Transverse colon (tissue), 3 donors: ENCODE measurements at regions not wholly inside any gene's neighbourhood (a gene's known extent, or its start where the extent isn't known, plus 50 kb on each side); places are given as distances from the start of the nearest gene placed in this dataset.

Source experiments
- EP300 ChIP-seq: sonication (generic); formaldehyde crosslinking; IDR thresholded peaks from one replicate; pipeline ENCODE4 v1.6.1; 2017; ENCODE audit warnings: antibody characterized with exemption, low read depth
- POLR2A ChIP-seq: fragments of 450-650 bp; IDR thresholded peaks from one replicate; pipeline ENCODE4 v1.6.1; 2016; ENCODE audit warnings: antibody characterized with exemption, mild to moderate bottlenecking, moderate library complexity
- TF ChIP-seq, protein P1 (sequence below), 5 experiments: fragments of 200-600 bp in 3 of 5; fragments of 450-650 bp in 2 of 5; sonication (generic) in 3 of 5; IDR thresholded peaks; 1 replicate in 2 of 5; 2 replicates in 3 of 5; pipeline ENCODE4 v1.5.1; 2016 to 2017; ENCODE audit warnings: antibody characterized with exemption in 5 of 5, inconsistent platforms in 3 of 5, mild to moderate bottlenecking in 2 of 5, moderate library complexity in 1 of 5

DNA sequence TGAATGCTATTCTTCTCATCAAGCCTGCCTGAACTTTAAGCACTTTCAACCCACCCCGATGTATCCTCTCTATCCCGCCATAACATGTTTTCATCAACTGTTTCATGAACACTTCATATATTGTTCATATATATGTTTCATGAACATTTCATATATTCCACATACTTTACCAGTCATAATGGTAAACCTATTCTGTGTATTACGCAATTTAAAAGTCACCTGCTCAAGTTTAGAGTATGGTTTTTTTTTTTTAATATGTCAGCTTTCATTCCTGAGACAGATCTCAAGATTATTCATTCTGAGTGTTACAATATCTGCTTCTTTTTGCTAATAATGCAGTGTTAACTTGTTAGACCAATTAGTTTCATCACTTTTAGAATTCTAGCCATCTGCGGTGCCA lies 140.7 kb downstream of the SIPA1L2 start:
- TF ChIP-seq POLR2A: no peak
- TF ChIP-seq, protein P1, sequence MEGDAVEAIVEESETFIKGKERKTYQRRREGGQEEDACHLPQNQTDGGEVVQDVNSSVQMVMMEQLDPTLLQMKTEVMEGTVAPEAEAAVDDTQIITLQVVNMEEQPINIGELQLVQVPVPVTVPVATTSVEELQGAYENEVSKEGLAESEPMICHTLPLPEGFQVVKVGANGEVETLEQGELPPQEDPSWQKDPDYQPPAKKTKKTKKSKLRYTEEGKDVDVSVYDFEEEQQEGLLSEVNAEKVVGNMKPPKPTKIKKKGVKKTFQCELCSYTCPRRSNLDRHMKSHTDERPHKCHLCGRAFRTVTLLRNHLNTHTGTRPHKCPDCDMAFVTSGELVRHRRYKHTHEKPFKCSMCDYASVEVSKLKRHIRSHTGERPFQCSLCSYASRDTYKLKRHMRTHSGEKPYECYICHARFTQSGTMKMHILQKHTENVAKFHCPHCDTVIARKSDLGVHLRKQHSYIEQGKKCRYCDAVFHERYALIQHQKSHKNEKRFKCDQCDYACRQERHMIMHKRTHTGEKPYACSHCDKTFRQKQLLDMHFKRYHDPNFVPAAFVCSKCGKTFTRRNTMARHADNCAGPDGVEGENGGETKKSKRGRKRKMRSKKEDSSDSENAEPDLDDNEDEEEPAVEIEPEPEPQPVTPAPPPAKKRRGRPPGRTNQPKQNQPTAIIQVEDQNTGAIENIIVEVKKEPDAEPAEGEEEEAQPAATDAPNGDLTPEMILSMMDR (IDR thresholded peaks at IDR 0.05): no peak
- no peak for TF ChIP-seq EP300
